Endothelial cell of umbilical vein (primary cell): ENCODE measurements at regions not wholly inside any gene's neighbourhood (a gene's known extent, or its start where the extent isn't known, plus 50 kb on each side); places are given as distances from the start of the nearest gene placed in this dataset.

Source experiments
- BruUV-seq: library from RNA; stranded (reverse); fragments of 400-500 nt; replicated peaks from 2 replicates; lab custom pipeline; 2021; lab: Mats Ljungman, UMichigan
- CTCF ChIA-PET: fragments of 300-600, 350-600 bp; sonication (Branson Sonifier 250); formaldehyde crosslinking; loops from one replicate; lab custom pipeline; 2021; ENCODE audit warnings: antibody characterized with exemption, inconsistent platforms; lab: Charles Lee
- POLR2A ChIA-PET: fragments of 300-600, 350-600 bp; sonication (Branson Sonifier 250); formaldehyde crosslinking; loops from one replicate; lab custom pipeline; 2021; ENCODE audit warnings: antibody characterized with exemption, inconsistent platforms; lab: Charles Lee
- DNase-seq: peaks from one replicate; pipeline ENCODE4 v3.0.0-alpha.2; 2011; ENCODE audit warnings: low read depth, low spot score
- FAIRE-seq: peaks from 2 replicates; lab custom pipeline; 2011; peaks lifted over from hg19 to GRCh38; lab: Jason Lieb, UNC
- H2AFZ ChIP-seq: 2 replicates; pipeline ENCODE4 v1.6.0; 2012; ENCODE audit warnings: low read depth, low read length, control low read depth, inconsistent platforms
- H3K27ac ChIP-seq: 2 replicates; pipeline ENCODE4 v1.5.1; 2011; ENCODE audit warnings: low read depth, mild to moderate bottlenecking, control low read depth, low read length, moderate library complexity; ENCODE audit not compliant: insufficient read depth
- H3K27me3 ChIP-seq, 2 experiments: 2 replicates each; pipeline versions ENCODE4 v1.6.0 to v1.6.1; 2011; ENCODE audit warnings: low read length in 2 of 2, mixed read lengths in 1 of 2; ENCODE audit not compliant: control insufficient read depth in 2 of 2, insufficient read depth in 2 of 2
- H3K36me3 ChIP-seq, 2 experiments: 2 replicates in 1 of 2; 3 replicates in 1 of 2; pipeline ENCODE4 v1.5.1; 2011; ENCODE audit warnings: low read length in 2 of 2, mild to moderate bottlenecking in 1 of 2, moderate library complexity in 1 of 2; ENCODE audit not compliant: control insufficient read depth in 2 of 2, insufficient read depth in 2 of 2; ENCODE audit errors: extremely low read depth in 1 of 2
- H3K4me1 ChIP-seq: 3 replicates; pipeline ENCODE4 v1.5.1; 2011; ENCODE audit warnings: mild to moderate bottlenecking, low read length; ENCODE audit not compliant: control insufficient read depth, insufficient read depth; ENCODE audit errors: extremely low read depth
- H3K4me2 ChIP-seq: 2 replicates; pipeline ENCODE4 v1.6.1; 2011; ENCODE audit warnings: low read length, control low read depth, mixed read lengths; ENCODE audit not compliant: insufficient read depth
- H3K4me3 ChIP-seq, 3 experiments: fragments of 200-600 bp in 1 of 3; sonication (generic), shearing (Covaris generic) in 1 of 3; replicated peaks in 1 of 3; 2 replicates each; pipeline ENCODE4 v1.5.1; 2011 to 2016; ENCODE audit warnings: control low read depth in 3 of 3, low read length in 3 of 3, mild to moderate bottlenecking in 2 of 3, inconsistent platforms in 1 of 3, low read depth in 1 of 3, moderate library complexity in 1 of 3; ENCODE audit not compliant: insufficient read depth in 1 of 3
- H3K79me2 ChIP-seq: 2 replicates; pipeline ENCODE4 v1.6.0; 2012; ENCODE audit warnings: low read length, inconsistent platforms; ENCODE audit not compliant: control insufficient read depth, insufficient read depth
- H3K9ac ChIP-seq: replicated peaks from 2 replicates; pipeline ENCODE3; 2011; ENCODE audit warnings: low read length, control low read depth; ENCODE audit not compliant: insufficient read depth; ENCODE audit errors: extremely low read depth
- H3K9me1 ChIP-seq: replicated peaks from 3 replicates; pipeline ENCODE4 v1.6.0; 2011; ENCODE audit warnings: mild to moderate bottlenecking, low read length; ENCODE audit not compliant: control insufficient read depth, insufficient read depth; ENCODE audit errors: extremely low read depth
- H3K9me3 ChIP-seq: replicated peaks from 2 replicates; pipeline ENCODE4 v1.5.1; 2012; ENCODE audit warnings: low read length, inconsistent platforms; ENCODE audit not compliant: control insufficient read depth, insufficient read depth
- H4K20me1 ChIP-seq: replicated peaks from 2 replicates; pipeline ENCODE3; 2011; ENCODE audit warnings: mild to moderate bottlenecking, low read length; ENCODE audit not compliant: control insufficient read depth, insufficient read depth; ENCODE audit errors: extremely low read depth
- EZH2 ChIP-seq: IDR thresholded peaks from 2 replicates; pipeline ENCODE4 v1.6.1; 2012; ENCODE audit warnings: borderline replicate concordance, low read depth, mild to moderate bottlenecking, moderate library complexity, low read length, inconsistent platforms; ENCODE audit not compliant: severe bottlenecking
- FOS ChIP-seq: IDR thresholded peaks from 2 replicates; pipeline ENCODE4 v1.6.1; 2011; ENCODE audit warnings: mild to moderate bottlenecking, low read length, moderate library complexity, borderline replicate concordance; ENCODE audit not compliant: insufficient read depth
- GATA2 ChIP-seq: IDR thresholded peaks from 2 replicates; pipeline ENCODE4 v1.7.0; 2011; ENCODE audit warnings: low read depth, mild to moderate bottlenecking, moderate library complexity, mixed read lengths, low read length; ENCODE audit not compliant: insufficient read length, insufficient read depth
- JUN ChIP-seq: IDR thresholded peaks from 2 replicates; pipeline ENCODE4 v1.6.1; 2011; ENCODE audit warnings: borderline replicate concordance, low read depth; ENCODE audit not compliant: insufficient read length, insufficient read depth
- MYC ChIP-seq: IDR thresholded peaks from one replicate; pipeline ENCODE4 v1.6.1; 2011; ENCODE audit warnings: mild to moderate bottlenecking, low read depth, low read length
- POLR2A ChIP-seq: IDR thresholded peaks from 2 replicates; pipeline ENCODE4 v1.6.1; 2012; ENCODE audit warnings: low read depth, mild to moderate bottlenecking, control low read depth, low read length
- POLR2AphosphoS5 ChIP-seq: IDR thresholded peaks from 2 replicates; pipeline ENCODE4 v1.6.1; 2012; ENCODE audit warnings: low read depth, mild to moderate bottlenecking, control low read depth, low read length, moderate library complexity; ENCODE audit not compliant: insufficient read depth
- dilution Hi-C: fragments of 300-500 bp; cut with MboI; formaldehyde crosslinking; loops from one replicate; pipeline ENCODE4 v1.15.0; 2019; ENCODE audit warnings: low sequenced_read_pairs; ENCODE audit not compliant: extremely low pct_ligation_motif_present
- intact Hi-C: fragments of 100-400 bp; cut with micrococcal nuclease; formaldehyde crosslinking; loops from one replicate; pipeline ENCODE4 v1.10.0; 2022
- TF ChIP-seq, protein P1 (sequence below): IDR thresholded peaks from 2 replicates; pipeline ENCODE4 v1.6.1; 2011; ENCODE audit not compliant: insufficient read depth, insufficient read length
- TF ChIP-seq, protein P2 (sequence below), 2 donors: IDR thresholded peaks; 1 replicate in 1 of 2; 2 replicates in 1 of 2; pipeline ENCODE4 v1.5.1; 2011; ENCODE audit warnings: low read length in 2 of 2, mild to moderate bottlenecking in 2 of 2, moderate library complexity in 2 of 2, control low read depth in 1 of 2, inconsistent platforms in 1 of 2, low read depth in 1 of 2; ENCODE audit not compliant: insufficient read depth in 1 of 2; ENCODE audit errors: extremely low read depth in 1 of 2

DNA sequence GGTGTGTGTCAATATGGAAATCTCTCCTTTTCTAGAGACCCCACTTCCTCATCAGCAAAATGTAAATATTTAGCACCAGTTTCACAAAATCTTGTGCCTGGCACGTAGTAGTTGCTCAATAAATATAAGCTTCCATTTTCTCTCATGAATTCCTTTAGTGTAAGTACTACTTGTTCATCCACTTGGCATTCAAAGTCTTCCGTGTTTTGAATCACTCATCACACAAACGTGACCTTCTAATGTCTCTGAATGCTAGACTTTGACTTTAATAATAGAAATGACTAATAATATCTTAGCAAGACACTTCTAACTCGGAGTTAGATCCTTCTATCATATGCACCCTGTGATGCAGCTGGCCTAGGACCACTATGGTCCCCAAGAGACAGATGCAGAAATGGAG, 168.7 kb upstream of the ZNF32 start:
- DNase-seq (no peak), FAIRE-seq (no peak)
- POLR2A ChIA-PET = no interaction called here
- Histone ChIP-seq H3K9me1 (no peaks in the 10 kb centered on the region), H3K27me3 (no peaks in the 10 kb centered on the region), H3K9me3 (no peaks in the 10 kb centered on the region), H3K4me3 (no peak overlapping the region), H3K79me2 (no peaks in the 10 kb centered on the region), H4K20me1 (no peaks in the 10 kb centered on the region), H3K36me3 (no peaks in the 10 kb centered on the region), H3K4me2 (no peak overlapping the region), H2AFZ (no peak overlapping the region), H3K27ac (no peak overlapping the region), H3K9ac (no peak overlapping the region), H3K4me1 (peaks cover 4% of the 10 kb centered on the region)
- no peak for TF ChIP-seq MYC
- TF ChIP-seq JUN = no peak
- TF ChIP-seq, protein P1, sequence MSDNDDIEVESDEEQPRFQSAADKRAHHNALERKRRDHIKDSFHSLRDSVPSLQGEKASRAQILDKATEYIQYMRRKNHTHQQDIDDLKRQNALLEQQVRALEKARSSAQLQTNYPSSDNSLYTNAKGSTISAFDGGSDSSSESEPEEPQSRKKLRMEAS = no peak
- no peak for TF ChIP-seq GATA2
- no peak for TF ChIP-seq POLR2A
- dilution Hi-C loops (no loop called here), intact Hi-C loops (no loop called here)
- CTCF ChIA-PET = no interaction called here
- BruUV-seq = no TSS peak

DNA sequence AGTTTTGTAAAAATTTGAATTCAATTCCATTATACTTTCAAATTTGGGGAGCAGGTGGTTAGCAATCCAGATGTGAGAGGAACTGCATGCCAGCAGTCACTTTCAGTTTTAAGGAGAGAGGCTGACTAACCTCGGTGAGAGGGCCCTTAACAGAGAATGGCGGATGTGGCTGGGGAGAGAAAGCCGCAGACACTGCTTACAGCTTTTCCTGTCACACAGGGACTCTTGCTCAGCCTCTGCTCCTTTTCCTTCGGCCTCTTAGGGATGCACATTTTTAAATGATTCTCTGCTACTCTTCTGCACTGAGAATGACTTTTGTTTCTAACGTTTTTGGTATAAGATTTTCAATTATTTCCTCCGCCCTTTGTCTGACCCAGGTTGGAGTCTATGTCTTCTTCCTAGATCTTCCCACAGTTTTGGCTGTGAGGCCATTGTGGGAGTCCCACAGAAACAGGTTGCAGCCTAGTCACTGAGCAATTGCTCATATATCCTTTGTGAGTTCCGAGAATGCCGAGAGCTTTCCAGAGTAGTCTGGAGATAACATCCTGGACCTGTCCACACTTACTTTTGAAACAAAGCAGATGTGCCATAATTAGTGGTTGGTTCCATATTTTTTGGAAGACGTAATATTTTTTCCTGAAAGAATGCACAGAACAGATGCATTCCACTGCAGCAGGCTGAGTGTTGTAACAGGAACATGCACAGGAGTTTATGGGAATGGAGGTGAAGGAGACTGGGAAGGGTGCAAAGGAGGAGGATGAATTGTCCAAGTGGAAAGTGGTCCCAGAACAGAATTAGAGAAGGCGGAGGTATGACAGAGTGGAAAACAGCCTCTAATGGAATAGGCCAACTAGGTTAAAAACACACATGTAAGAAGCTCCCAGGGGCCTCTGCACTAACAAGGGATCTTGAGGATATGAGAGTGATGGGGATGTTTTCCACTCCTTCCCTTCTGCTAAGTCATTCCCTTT, 168.0 kb upstream of the ZNF32 start:
- BruUV-seq = no TSS peak
- H3K9me3 ChIP-seq = no peaks in the 10 kb centered on the region
- no peak overlapping the region for H3K4me2 ChIP-seq
- H3K36me3 ChIP-seq = no peaks in the 10 kb centered on the region
- H3K9ac ChIP-seq = no peak overlapping the region
- dilution Hi-C loops (no loop called here), intact Hi-C loops (no loop called here)
- POLR2A ChIA-PET = no interaction called here
- H3K4me1 ChIP-seq = peaks cover 8% of the 10 kb centered on the region
- FAIRE-seq (no peak), DNase-seq (no peak)
- TF ChIP-seq MYC (no peak), GATA2 (no peak), EZH2 (no peak), FOS (no peak), POLR2AphosphoS5 (no peak), JUN (no peak), POLR2A (no peak)
- TF ChIP-seq, protein P2, sequence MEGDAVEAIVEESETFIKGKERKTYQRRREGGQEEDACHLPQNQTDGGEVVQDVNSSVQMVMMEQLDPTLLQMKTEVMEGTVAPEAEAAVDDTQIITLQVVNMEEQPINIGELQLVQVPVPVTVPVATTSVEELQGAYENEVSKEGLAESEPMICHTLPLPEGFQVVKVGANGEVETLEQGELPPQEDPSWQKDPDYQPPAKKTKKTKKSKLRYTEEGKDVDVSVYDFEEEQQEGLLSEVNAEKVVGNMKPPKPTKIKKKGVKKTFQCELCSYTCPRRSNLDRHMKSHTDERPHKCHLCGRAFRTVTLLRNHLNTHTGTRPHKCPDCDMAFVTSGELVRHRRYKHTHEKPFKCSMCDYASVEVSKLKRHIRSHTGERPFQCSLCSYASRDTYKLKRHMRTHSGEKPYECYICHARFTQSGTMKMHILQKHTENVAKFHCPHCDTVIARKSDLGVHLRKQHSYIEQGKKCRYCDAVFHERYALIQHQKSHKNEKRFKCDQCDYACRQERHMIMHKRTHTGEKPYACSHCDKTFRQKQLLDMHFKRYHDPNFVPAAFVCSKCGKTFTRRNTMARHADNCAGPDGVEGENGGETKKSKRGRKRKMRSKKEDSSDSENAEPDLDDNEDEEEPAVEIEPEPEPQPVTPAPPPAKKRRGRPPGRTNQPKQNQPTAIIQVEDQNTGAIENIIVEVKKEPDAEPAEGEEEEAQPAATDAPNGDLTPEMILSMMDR (IDR thresholded peaks at IDR 0.05; ENCODE audit: extremely low read depth in 1 of 2, insufficient read depth in 1 of 2, low read depth in 1 of 2, low read length in 2 of 2) = no peak
- TF ChIP-seq, protein P1 = no peak
- CTCF ChIA-PET = no interaction called here
- H2AFZ ChIP-seq = no peak overlapping the region
- no peak overlapping the region for H3K4me3 ChIP-seq
- no peak overlapping the region for H3K27ac ChIP-seq
- H3K27me3 ChIP-seq = no peaks in the 10 kb centered on the region
- no peaks in the 10 kb centered on the region for H4K20me1 ChIP-seq
- H3K79me2 ChIP-seq = no peaks in the 10 kb centered on the region
- no peaks in the 10 kb centered on the region for H3K9me1 ChIP-seq
